Upper lobe of left lung (tissue), 4 donors: ENCODE measurements at regions not wholly inside any gene's neighbourhood (a gene's known extent, or its start where the extent isn't known, plus 50 kb on each side); places are given as distances from the start of the nearest gene placed in this dataset.

Source experiments
- CTCF ChIP-seq, 6 experiments: fragments of 450-650 bp in 4 of 6; fragments of 200-600 bp in 2 of 6; sonication (generic) in 2 of 6; IDR thresholded peaks; one replicate each; pipeline ENCODE4 v1.5.1; 2016 to 2019; ENCODE audit warnings: antibody characterized with exemption in 6 of 6
- EP300 ChIP-seq, 4 donors: sonication (generic); formaldehyde crosslinking; IDR thresholded peaks; one replicate each; pipeline ENCODE4 v1.5.1; 2017; ENCODE audit warnings: antibody characterized with exemption in 4 of 4, control low read depth in 2 of 4
- POLR2AphosphoS5 ChIP-seq, 2 donors: sonication (generic); formaldehyde crosslinking; IDR thresholded peaks; one replicate each; pipeline ENCODE4 v1.5.1; 2017; ENCODE audit warnings: antibody characterized with exemption in 2 of 2

GRCh38 chr14:95381726-95382125 lies 62.0 kb upstream of the CLMN start:
- TF ChIP-seq POLR2AphosphoS5 (IDR thresholded peaks at IDR 0.05) = no peak
- TF ChIP-seq CTCF (IDR thresholded peaks at IDR 0.05) = no peak
- TF ChIP-seq EP300 (IDR thresholded peaks at IDR 0.05) = no peak
